ENCODE measurements at regions not wholly inside any gene's neighbourhood (a gene's known extent, or its start where the extent isn't known, plus 50 kb on each side); places are given as distances from the start of the nearest gene placed in this dataset.

DNA sequence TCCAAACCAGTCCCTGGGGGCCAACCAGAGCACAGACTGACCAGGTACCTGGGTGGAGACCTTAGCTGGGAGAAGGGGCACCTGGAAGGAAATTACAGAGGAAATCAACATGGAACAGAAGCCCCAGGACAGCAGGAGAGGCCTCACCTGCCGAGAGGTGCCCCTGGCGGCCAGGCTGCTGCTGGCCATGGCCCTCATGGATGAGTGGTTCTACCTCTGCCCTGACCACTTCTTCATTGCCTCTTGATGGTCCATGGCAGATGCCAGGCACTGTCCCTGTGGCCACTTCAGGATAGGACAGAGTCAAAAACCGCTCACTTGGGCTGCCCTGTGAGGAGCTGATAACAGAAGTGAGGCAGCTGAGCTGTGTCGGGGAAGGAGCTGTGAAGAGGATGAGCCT, 73.1 kb upstream of the GNG2 start:
- in situ Hi-C loops (cut with MboI; ENCODE audit: low pct_unique_long_range_greater_than_20kb, low sequenced_read_pairs, unreplicated experiment), result loop anchor here (10.0 kb wide), 1 partner anchor 503 kb away; no protein-coding TSS in a partner anchor
- TF ChIP-seq, protein P1, sequence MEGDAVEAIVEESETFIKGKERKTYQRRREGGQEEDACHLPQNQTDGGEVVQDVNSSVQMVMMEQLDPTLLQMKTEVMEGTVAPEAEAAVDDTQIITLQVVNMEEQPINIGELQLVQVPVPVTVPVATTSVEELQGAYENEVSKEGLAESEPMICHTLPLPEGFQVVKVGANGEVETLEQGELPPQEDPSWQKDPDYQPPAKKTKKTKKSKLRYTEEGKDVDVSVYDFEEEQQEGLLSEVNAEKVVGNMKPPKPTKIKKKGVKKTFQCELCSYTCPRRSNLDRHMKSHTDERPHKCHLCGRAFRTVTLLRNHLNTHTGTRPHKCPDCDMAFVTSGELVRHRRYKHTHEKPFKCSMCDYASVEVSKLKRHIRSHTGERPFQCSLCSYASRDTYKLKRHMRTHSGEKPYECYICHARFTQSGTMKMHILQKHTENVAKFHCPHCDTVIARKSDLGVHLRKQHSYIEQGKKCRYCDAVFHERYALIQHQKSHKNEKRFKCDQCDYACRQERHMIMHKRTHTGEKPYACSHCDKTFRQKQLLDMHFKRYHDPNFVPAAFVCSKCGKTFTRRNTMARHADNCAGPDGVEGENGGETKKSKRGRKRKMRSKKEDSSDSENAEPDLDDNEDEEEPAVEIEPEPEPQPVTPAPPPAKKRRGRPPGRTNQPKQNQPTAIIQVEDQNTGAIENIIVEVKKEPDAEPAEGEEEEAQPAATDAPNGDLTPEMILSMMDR (IDR thresholded peaks at IDR 0.05; ENCODE audit: extremely low read depth, insufficient read depth, missing control alignments), result no peak
- DNase-seq (ENCODE audit: low spot score), result no peak

DNA sequence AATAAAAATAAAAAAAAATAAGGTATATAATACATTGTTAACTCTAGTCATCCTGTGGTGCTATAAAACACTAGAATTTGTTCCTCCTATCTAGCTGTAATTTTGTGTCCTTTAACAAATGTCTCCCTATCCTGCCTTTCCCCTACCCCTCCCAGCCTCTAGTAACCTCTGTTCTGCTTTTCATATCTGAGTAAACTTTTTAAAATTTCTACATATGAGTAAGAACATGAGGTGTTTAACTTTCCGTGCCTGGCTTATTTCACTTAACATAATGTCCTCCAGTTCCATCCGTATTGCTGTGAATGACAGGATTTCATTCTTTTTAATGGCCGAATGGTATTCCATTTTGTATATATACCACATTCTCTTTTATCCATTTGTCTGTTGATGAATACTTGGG, 71.3 kb upstream of the GNG2 start:
- DNase-seq (ENCODE audit: low spot score), result no peak
- in situ Hi-C loops (cut with MboI; ENCODE audit: low pct_unique_long_range_greater_than_20kb, low sequenced_read_pairs, unreplicated experiment), result loop anchor here (10.0 kb wide), 1 partner anchor 504 kb away; no protein-coding TSS in a partner anchor
- TF ChIP-seq, protein P1 (IDR thresholded peaks at IDR 0.05; ENCODE audit: extremely low read depth, insufficient read depth, missing control alignments), result no peak

DNA sequence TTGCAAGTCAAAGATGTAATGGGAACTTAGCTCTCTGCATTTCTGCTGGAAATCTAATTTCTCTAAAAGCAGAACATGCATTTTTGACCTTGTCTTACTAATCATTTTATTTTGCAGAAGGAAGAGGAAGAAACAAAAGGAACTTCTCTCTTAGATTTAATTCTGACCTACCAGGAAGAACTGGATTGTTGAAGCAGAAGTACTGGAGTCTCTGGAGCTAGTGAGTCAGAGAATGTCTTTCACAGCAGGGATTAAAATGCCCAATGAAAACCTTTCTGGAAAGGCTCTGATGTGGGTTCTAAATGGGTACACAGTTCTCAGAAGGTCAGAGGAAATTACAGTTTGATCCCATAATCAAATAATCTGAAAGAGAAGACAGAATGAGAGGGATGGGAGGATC, 70.8 kb upstream of the GNG2 start:
- TF ChIP-seq, protein P1 (IDR thresholded peaks at IDR 0.05; ENCODE audit: extremely low read depth, insufficient read depth, missing control alignments), result no peak
- in situ Hi-C loops (cut with MboI; ENCODE audit: low pct_unique_long_range_greater_than_20kb, low sequenced_read_pairs, unreplicated experiment), result loop anchor here (10.0 kb wide), 1 partner anchor 505 kb away; no protein-coding TSS in a partner anchor
- no peak for DNase-seq (ENCODE audit: low spot score)

GRCh38 chr14:51792809-51793208, 67.6 kb upstream of the GNG2 start:
- TF ChIP-seq, protein P1 (IDR thresholded peaks at IDR 0.05; ENCODE audit: extremely low read depth, insufficient read depth, missing control alignments), result no peak
- in situ Hi-C loops (cut with MboI; ENCODE audit: low pct_unique_long_range_greater_than_20kb, low sequenced_read_pairs, unreplicated experiment), result no loop called here

DNA sequence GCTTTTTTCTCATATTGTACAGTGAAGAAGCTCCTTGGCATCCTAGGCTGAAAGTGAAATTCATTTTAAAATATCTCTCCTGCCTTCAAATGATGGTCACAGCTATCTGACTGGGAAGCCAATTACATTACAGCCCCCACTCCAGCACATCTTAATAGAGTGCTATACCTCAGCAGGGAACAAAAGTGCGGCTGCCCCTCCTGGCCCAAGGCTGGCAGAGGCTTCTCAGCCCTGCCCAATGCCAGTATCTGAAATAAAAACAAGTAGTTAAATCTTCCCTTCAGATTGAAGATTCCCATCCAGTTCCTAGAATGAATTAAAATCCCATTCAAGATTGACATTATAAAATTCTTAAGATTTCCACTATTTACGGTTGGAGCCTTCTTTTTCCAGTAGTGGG, 54.9 kb upstream of the GNG2 start:
- TF ChIP-seq, protein P1 (IDR thresholded peaks at IDR 0.05; ENCODE audit: extremely low read depth, insufficient read depth, missing control alignments), result no peak
- DNase-seq (ENCODE audit: low spot score), result no peak
- in situ Hi-C loops (cut with MboI; ENCODE audit: low pct_unique_long_range_greater_than_20kb, low sequenced_read_pairs, unreplicated experiment), result no loop called here

More at GRCh38 chr14:51792809-51793208, 67.6 kb upstream of the GNG2 start:
- no peak for DNase-seq (ENCODE audit: low spot score)

DNA sequence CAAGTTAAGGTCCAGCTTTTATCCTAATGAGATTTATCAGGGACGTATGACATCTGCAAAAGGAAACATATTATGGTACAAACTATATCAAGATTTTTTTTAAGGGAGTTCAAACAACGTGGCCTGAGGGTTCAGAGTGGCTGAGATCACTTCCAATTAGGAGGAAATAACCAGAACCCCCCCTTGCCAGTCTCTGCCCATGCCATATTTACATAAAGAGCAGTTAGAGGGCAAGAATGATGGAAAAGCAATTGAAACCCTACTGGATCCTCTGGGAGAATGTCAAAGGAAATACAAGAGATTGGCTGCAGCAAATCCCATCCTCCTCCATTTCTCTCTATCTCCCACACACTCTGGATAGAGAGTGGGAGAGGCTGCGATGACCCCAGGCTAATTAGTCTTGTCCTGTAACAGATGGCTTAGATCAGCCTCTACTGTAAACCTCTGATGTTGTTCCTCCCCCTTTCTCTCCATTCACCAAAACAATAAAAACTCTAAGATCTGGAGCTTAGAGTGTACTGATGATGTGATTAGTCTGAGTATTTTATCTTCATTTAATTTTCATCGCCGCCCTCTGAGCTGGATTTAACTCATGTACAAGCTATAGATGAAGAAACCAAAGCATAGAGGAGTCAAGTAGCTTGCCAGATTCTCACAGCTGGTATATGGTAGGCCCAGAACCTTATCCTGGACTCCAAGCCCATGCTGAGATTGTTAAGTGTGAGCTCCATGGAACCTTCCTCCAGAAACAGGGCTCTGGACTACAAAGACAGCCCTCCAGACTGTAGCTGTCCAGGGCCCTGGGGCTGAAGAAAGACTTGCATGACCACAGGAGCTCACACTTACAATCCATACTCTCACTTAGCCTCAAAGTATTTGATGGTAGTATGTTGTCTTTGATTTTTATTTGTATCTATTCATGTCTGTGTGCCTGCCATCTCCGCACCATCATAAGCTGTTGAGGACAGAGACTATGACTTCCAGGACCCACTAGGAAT, 54.1 kb upstream of the GNG2 start:
- DNase-seq (ENCODE audit: low spot score), result no peak
- in situ Hi-C loops (cut with MboI; ENCODE audit: low pct_unique_long_range_greater_than_20kb, low sequenced_read_pairs, unreplicated experiment), result no loop called here
- TF ChIP-seq, protein P1 (IDR thresholded peaks at IDR 0.05; ENCODE audit: extremely low read depth, insufficient read depth, missing control alignments), result no peak
